ENCODE measurements at regions not wholly inside any gene's neighbourhood (a gene's known extent, or its start where the extent isn't known, plus 50 kb on each side); places are given as distances from the start of the nearest gene placed in this dataset.

DNA sequence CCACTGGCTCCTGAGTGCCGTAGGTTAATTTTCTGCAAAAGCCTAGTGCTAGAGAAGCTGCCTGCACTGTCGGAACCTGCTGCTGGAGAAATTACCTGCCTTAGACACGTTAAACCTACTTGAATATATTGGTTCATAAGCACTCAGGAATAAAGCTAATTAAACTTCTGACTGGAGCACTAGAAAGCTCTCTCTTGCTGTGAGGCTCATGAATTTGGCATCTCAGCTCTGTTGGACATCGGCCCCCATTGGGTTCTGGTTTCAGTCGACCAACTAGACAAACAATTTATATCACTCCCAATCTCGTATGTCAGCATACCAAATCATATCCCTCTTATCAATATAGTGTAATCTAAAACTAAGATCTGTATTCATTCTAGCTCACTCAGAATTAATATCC lies 52.4 kb upstream of the SEMA3C start:
- Histone ChIP-seq H3K27ac (ENCODE audit: low read depth in 1 of 3, low read length in 2 of 3) (no peak overlapping the region), H3K4me1 (ENCODE audit: control insufficient read depth in 3 of 3, insufficient read depth in 2 of 3, low read depth in 1 of 3, low read length in 2 of 3) (no peaks in the 10 kb centered on the region), H3K27me3 (ENCODE audit: control insufficient read depth in 3 of 3, insufficient read depth in 3 of 3, low read length in 3 of 3) (no peaks in the 10 kb centered on the region), H3K9me3 (ENCODE audit: control insufficient read depth in 2 of 2, insufficient read depth in 1 of 2, low read depth in 1 of 2, low read length in 1 of 2) (no peaks in the 10 kb centered on the region), H3K36me3 (ENCODE audit: control insufficient read depth in 3 of 3, insufficient read depth in 2 of 3, low read depth in 1 of 3, low read length in 3 of 3) (no peaks in the 10 kb centered on the region), H3K4me3 (ENCODE audit: low read depth in 1 of 3, low read length in 3 of 3) (no peak overlapping the region)
- WGBS, 3 donors: 84 to 88% (median 86%) methylated on average over 6 of the region's 6 CpGs
- no peak for FAIRE-seq
- DNase-seq: no peak
